ENCODE measurements at regions not wholly inside any gene's neighbourhood (a gene's known extent, or its start where the extent isn't known, plus 50 kb on each side); places are given as distances from the start of the nearest gene placed in this dataset.
"Not testable (repeated sequence)": the region's sequence is repeated elsewhere in the genome, so short reads cannot be mapped to it uniquely, and the experiment has no call there.

- no peak for TF ChIP-seq ARNT (IDR thresholded peaks at IDR 0.05)
- TF ChIP-seq TARDBP (IDR thresholded peaks at IDR 0.05), result no peak
- no peak for TF ChIP-seq PKNOX1 (IDR thresholded peaks at IDR 0.05)
- TF ChIP-seq FOXM1 (IDR thresholded peaks at IDR 0.05; ENCODE audit: borderline replicate concordance), result no peak
- no peak for TF ChIP-seq NFRKB (IDR thresholded peaks at IDR 0.05)
- no peak for TF ChIP-seq ELF4 (IDR thresholded peaks at IDR 0.05)
- TF ChIP-seq CTBP1 (IDR thresholded peaks at IDR 0.05; ENCODE audit: borderline replicate concordance), result no peak
- no peak for TF ChIP-seq FOXA1 (IDR thresholded peaks at IDR 0.05)
- no peak for TF ChIP-seq LEF1 (IDR thresholded peaks at IDR 0.05; ENCODE audit: borderline replicate concordance)
- POLR2A ChIA-PET, result no interaction called here
- DNase-seq (ENCODE audit: extremely low spot score), result no peak
- CTCF ChIA-PET, result no interaction called here
Observed at GRCh38 chrX:98207947-98208346, 1324.2 kb downstream of the RPA4 start.

DNA sequence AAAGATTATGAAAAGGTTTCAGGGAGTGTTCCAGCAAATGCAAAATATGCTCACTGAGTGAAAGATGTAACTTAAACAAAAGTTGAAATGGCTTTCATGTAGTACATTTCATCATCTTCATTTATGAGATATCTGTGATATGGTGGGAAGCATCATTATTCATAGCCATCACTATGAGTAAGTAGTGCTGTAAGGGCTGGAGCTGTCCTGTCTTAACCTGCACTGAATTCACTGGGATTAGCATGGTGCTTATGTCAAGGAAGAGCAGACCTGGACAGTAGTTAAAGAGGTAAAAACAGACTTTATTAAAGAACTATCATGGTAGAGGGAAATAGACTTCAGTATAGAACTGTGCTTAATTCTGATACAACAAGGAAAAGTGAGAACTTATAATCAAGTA is 1347.3 kb downstream of the RPA4 start:
- TF ChIP-seq SUZ12 (IDR thresholded peaks at IDR 0.05), result no peak
- TF ChIP-seq ELF4 (IDR thresholded peaks at IDR 0.05), result no peak
- TF ChIP-seq ARNT (IDR thresholded peaks at IDR 0.05), result no peak
- no peak for TF ChIP-seq LEF1 (IDR thresholded peaks at IDR 0.05; ENCODE audit: borderline replicate concordance)
- no peak for TF ChIP-seq NFRKB (IDR thresholded peaks at IDR 0.05)
- no peak for TF ChIP-seq BHLHE40 (IDR thresholded peaks at IDR 0.05; ENCODE audit: borderline replicate concordance)
- no peak for TF ChIP-seq SP1 (IDR thresholded peaks at IDR 0.05)
- TF ChIP-seq L3MBTL2 (conservative IDR thresholded peaks at IDR 0.05), result no peak
- TF ChIP-seq FOXM1 (IDR thresholded peaks at IDR 0.05; ENCODE audit: borderline replicate concordance), result no peak
- no peak for TF ChIP-seq FOXK2 (IDR thresholded peaks at IDR 0.05)
- no peak for TF ChIP-seq ZNF384 (IDR thresholded peaks at IDR 0.05)
- TF ChIP-seq PKNOX1 (IDR thresholded peaks at IDR 0.05), result no peak
- no peak for TF ChIP-seq FOXA1 (IDR thresholded peaks at IDR 0.05)
- TF ChIP-seq HDGF (IDR thresholded peaks at IDR 0.05; ENCODE audit: borderline replicate concordance), result no peak
- TF ChIP-seq TARDBP (IDR thresholded peaks at IDR 0.05), result no peak
- TF ChIP-seq CTBP1 (IDR thresholded peaks at IDR 0.05; ENCODE audit: borderline replicate concordance), result no peak
- POLR2A ChIA-PET, result no interaction called here

GRCh38 chrX:98240061-98240460 is 1356.4 kb downstream of the RPA4 start:
- CTCF ChIA-PET; DNase-seq (ENCODE audit: extremely low spot score); POLR2A ChIA-PET: not testable (repeated sequence)

More for the DNA sequence above, 1347.3 kb downstream of the RPA4 start:
- DNase-seq (ENCODE audit: extremely low spot score), result no peak
- CTCF ChIA-PET, result no interaction called here

GRCh38 chrX:98263135-98263534 is 1379.4 kb downstream of the RPA4 start:
- DNase-seq (ENCODE audit: extremely low spot score), result no peak
- CTCF ChIA-PET, result no interaction called here
- TF ChIP-seq ZNF384 (IDR thresholded peaks at IDR 0.05) (no peak), FOXA1 (IDR thresholded peaks at IDR 0.05) (no peak), FOXM1 (IDR thresholded peaks at IDR 0.05; ENCODE audit: borderline replicate concordance) (no peak), BHLHE40 (IDR thresholded peaks at IDR 0.05; ENCODE audit: borderline replicate concordance) (no peak), ARNT (IDR thresholded peaks at IDR 0.05) (no peak), PKNOX1 (IDR thresholded peaks at IDR 0.05) (no peak), SP1 (IDR thresholded peaks at IDR 0.05) (no peak)
- POLR2A ChIA-PET, result no interaction called here

GRCh38 chrX:98289726-98290125 is 1406.0 kb downstream of the RPA4 start:
- ChIA-PET POLR2A (no interaction called here), CTCF (no interaction called here)
- DNase-seq (ENCODE audit: extremely low spot score), result no peak
- TF ChIP-seq ELF4 (IDR thresholded peaks at IDR 0.05), result no peak
- no peak for TF ChIP-seq ARNT (IDR thresholded peaks at IDR 0.05)
- no peak for TF ChIP-seq SP1 (IDR thresholded peaks at IDR 0.05)
- TF ChIP-seq L3MBTL2 (conservative IDR thresholded peaks at IDR 0.05), result no peak
- TF ChIP-seq CTBP1 (IDR thresholded peaks at IDR 0.05; ENCODE audit: borderline replicate concordance), result no peak
- no peak for TF ChIP-seq ZNF384 (IDR thresholded peaks at IDR 0.05)
- no peak for TF ChIP-seq FOXK2 (IDR thresholded peaks at IDR 0.05)
- TF ChIP-seq HDGF (IDR thresholded peaks at IDR 0.05; ENCODE audit: borderline replicate concordance), result no peak
- TF ChIP-seq LEF1 (IDR thresholded peaks at IDR 0.05; ENCODE audit: borderline replicate concordance), result no peak
- no peak for TF ChIP-seq FOXA1 (IDR thresholded peaks at IDR 0.05)
- no peak for TF ChIP-seq PKNOX1 (IDR thresholded peaks at IDR 0.05)
- no peak for TF ChIP-seq SUZ12 (IDR thresholded peaks at IDR 0.05)
- TF ChIP-seq FOXM1 (IDR thresholded peaks at IDR 0.05; ENCODE audit: borderline replicate concordance), result no peak
- no peak for TF ChIP-seq NFRKB (IDR thresholded peaks at IDR 0.05)
- TF ChIP-seq BHLHE40 (IDR thresholded peaks at IDR 0.05; ENCODE audit: borderline replicate concordance), result no peak
- no peak for TF ChIP-seq TARDBP (IDR thresholded peaks at IDR 0.05)

DNA sequence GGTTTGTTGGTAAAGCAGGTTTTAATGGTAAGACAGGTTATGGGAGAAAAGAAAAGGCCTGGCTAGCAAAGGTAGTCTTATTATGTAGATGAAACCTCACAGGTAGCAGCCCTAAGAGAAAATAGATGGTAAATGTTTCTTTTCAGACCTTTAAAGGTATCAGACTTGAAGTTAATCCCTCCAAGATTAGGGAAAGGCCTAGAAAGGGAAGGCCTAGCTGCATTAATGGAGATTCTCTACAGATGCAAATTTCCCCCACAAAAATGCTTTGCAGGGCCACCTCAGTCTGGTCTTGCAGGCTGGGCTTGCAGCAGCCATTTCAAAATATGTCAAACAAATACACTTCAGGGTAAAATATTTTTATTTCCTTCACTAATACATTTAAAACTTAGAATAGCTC is 1410.6 kb downstream of the RPA4 start:
- CTCF ChIA-PET, result no interaction called here
- POLR2A ChIA-PET, result no interaction called here
- TF ChIP-seq FOXM1 (IDR thresholded peaks at IDR 0.05; ENCODE audit: borderline replicate concordance), result no peak
- no peak for TF ChIP-seq FOXA1 (IDR thresholded peaks at IDR 0.05)
- no peak for TF ChIP-seq NFRKB (IDR thresholded peaks at IDR 0.05)
- TF ChIP-seq PKNOX1 (IDR thresholded peaks at IDR 0.05), result no peak
- TF ChIP-seq TARDBP (IDR thresholded peaks at IDR 0.05), result no peak
- no peak for TF ChIP-seq CTBP1 (IDR thresholded peaks at IDR 0.05; ENCODE audit: borderline replicate concordance)
- TF ChIP-seq FOXK2 (IDR thresholded peaks at IDR 0.05), result no peak
- no peak for TF ChIP-seq SUZ12 (IDR thresholded peaks at IDR 0.05)
- no peak for TF ChIP-seq L3MBTL2 (conservative IDR thresholded peaks at IDR 0.05)
- TF ChIP-seq HDGF (IDR thresholded peaks at IDR 0.05; ENCODE audit: borderline replicate concordance), result no peak

More for the DNA sequence above, 1410.6 kb downstream of the RPA4 start:
- DNase-seq (ENCODE audit: extremely low spot score), result no peak
